ENCODE measurements at regions not wholly inside any gene's neighbourhood (a gene's known extent, or its start where the extent isn't known, plus 50 kb on each side); places are given as distances from the start of the nearest gene placed in this dataset.

- H3K9me3 ChIP-seq (replicated peaks; ENCODE audit: control insufficient read depth, insufficient read depth, low read length) = peaks cover 2% of the 10 kb centered on the region
- POLR2A ChIA-PET = no interaction called here
- TF ChIP-seq JUN (IDR thresholded peaks at IDR 0.05; ENCODE audit: borderline replicate concordance, insufficient read depth, insufficient read length, low read depth) (no peak), FOS (IDR thresholded peaks at IDR 0.05; ENCODE audit: borderline replicate concordance, insufficient read depth, low read length) (no peak), POLR2AphosphoS5 (IDR thresholded peaks at IDR 0.05; ENCODE audit: insufficient read depth, low read depth, low read length) (no peak), MYC (IDR thresholded peaks at IDR 0.05; ENCODE audit: low read depth, low read length) (no peak), GATA2 (IDR thresholded peaks at IDR 0.05; ENCODE audit: insufficient read depth, insufficient read length, low read depth, low read length) (no peak), CTCF (IDR thresholded peaks at IDR 0.05; ENCODE audit: extremely low read depth in 1 of 2, insufficient read depth in 1 of 2, low read depth in 1 of 2, low read length in 2 of 2) (no peak), MAX (IDR thresholded peaks at IDR 0.05; ENCODE audit: insufficient read depth, insufficient read length) (no peak), POLR2A (IDR thresholded peaks at IDR 0.05; ENCODE audit: low read depth, low read length) (no peak), EZH2 (IDR thresholded peaks at IDR 0.05; ENCODE audit: borderline replicate concordance, low read depth, low read length, severe bottlenecking) (no peak)
Measured at GRCh38 chr13:54033323-54033861, 1004.8 kb downstream of the OLFM4 start.

More at GRCh38 chr13:54033323-54033861, 1004.8 kb downstream of the OLFM4 start:
- Histone ChIP-seq H3K4me1 (ENCODE audit: control insufficient read depth, extremely low read depth, insufficient read depth, low read length) (no peaks in the 10 kb centered on the region), H3K4me2 (ENCODE audit: insufficient read depth, low read length) (no peak overlapping the region), H3K9ac (replicated peaks; ENCODE audit: extremely low read depth, insufficient read depth, low read length) (no peak overlapping the region), H3K36me3 (ENCODE audit: control insufficient read depth in 2 of 2, extremely low read depth in 1 of 2, insufficient read depth in 2 of 2, low read length in 2 of 2) (no peaks in the 10 kb centered on the region), H3K79me2 (ENCODE audit: control insufficient read depth, insufficient read depth, low read length) (no peaks in the 10 kb centered on the region), H3K27me3 (ENCODE audit: control insufficient read depth in 2 of 2, insufficient read depth in 2 of 2, low read length in 2 of 2) (no peaks in the 10 kb centered on the region), H3K9me1 (replicated peaks; ENCODE audit: control insufficient read depth, extremely low read depth, insufficient read depth, low read length) (no peaks in the 10 kb centered on the region), H3K4me3 (replicated peaks in 1 of 3; ENCODE audit: insufficient read depth in 1 of 3, low read depth in 1 of 3, low read length in 3 of 3) (no peak overlapping the region), H3K27ac (ENCODE audit: insufficient read depth, low read depth, low read length) (no peak overlapping the region), H2AFZ (ENCODE audit: low read depth, low read length) (no peak overlapping the region), H4K20me1 (replicated peaks; ENCODE audit: control insufficient read depth, extremely low read depth, insufficient read depth, low read length) (no peaks in the 10 kb centered on the region)
- dilution Hi-C loops (cut with MboI; ENCODE audit: extremely low pct_ligation_motif_present, low sequenced_read_pairs) = no loop called here
- CTCF ChIA-PET = no interaction called here
- FAIRE-seq = no peak
- DNase-seq (ENCODE audit: low read depth, low spot score) = no peak
- intact Hi-C loops (cut with micrococcal nuclease) = no loop called here
- BruUV-seq (replicated peaks) = no TSS peak
